Fibroblast of villous mesenchyme (primary cell): ENCODE measurements at regions not wholly inside any gene's neighbourhood (a gene's known extent, or its start where the extent isn't known, plus 50 kb on each side); places are given as distances from the start of the nearest gene placed in this dataset.

ENCODE experiments used
- DNase-seq: peaks from one replicate; pipeline ENCODE4 v3.0.0-alpha.2; 2010; ENCODE audit warnings: low read depth
- H3K4me3 ChIP-seq: 2 replicates; pipeline ENCODE4 v1.5.1; 2011; ENCODE audit warnings: low read depth, mild to moderate bottlenecking, low read length
- TF ChIP-seq, protein P1 (sequence below): IDR thresholded peaks from 2 replicates; pipeline ENCODE4 v1.5.1; 2012; ENCODE audit warnings: low read depth, mild to moderate bottlenecking, low read length; ENCODE audit not compliant: insufficient read depth

DNA sequence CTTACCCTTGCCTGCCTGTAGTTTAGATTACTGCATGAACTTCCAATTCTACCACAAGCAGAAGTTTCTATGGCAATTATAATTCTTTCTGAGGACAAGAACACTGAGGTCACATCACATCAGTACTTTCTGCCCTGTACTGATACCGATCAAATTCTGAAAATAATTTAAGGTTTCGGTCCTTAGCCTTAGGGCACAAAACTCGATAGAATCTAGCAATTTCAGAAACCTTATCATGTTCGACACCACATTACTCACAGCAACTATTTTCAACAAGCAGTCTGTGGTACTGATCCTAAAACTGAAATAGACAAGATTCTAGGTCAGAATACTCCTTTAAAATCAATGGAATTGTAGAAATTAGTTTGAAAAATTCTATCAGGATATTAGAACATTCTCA, 187.0 kb upstream of the LRFN5 start:
- TF ChIP-seq, protein P1, sequence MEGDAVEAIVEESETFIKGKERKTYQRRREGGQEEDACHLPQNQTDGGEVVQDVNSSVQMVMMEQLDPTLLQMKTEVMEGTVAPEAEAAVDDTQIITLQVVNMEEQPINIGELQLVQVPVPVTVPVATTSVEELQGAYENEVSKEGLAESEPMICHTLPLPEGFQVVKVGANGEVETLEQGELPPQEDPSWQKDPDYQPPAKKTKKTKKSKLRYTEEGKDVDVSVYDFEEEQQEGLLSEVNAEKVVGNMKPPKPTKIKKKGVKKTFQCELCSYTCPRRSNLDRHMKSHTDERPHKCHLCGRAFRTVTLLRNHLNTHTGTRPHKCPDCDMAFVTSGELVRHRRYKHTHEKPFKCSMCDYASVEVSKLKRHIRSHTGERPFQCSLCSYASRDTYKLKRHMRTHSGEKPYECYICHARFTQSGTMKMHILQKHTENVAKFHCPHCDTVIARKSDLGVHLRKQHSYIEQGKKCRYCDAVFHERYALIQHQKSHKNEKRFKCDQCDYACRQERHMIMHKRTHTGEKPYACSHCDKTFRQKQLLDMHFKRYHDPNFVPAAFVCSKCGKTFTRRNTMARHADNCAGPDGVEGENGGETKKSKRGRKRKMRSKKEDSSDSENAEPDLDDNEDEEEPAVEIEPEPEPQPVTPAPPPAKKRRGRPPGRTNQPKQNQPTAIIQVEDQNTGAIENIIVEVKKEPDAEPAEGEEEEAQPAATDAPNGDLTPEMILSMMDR = no peak
- DNase-seq = no peak
- no peak overlapping the region for H3K4me3 ChIP-seq

DNA sequence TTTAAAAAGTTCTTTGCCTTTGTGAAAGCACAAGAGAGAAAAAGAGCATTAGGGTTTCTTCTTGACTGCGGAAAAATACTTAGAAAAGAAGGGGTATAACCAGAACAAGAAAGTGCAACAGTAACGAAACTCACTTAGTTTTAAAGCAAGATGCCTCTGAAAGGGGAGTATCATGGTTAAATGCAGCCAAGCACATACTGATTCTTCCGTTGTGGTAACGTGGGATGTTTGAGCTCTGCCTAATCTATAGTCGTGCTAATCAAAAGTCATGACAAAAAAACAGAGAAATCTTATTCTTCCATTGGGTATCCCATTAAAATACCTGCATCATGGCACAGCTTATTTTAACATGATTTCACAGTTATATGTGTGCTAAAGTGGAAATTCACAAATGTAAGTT, 187.8 kb upstream of the LRFN5 start:
- DNase-seq = no peak
- H3K4me3 ChIP-seq = no peak overlapping the region
- TF ChIP-seq, protein P1 = no peak

DNA sequence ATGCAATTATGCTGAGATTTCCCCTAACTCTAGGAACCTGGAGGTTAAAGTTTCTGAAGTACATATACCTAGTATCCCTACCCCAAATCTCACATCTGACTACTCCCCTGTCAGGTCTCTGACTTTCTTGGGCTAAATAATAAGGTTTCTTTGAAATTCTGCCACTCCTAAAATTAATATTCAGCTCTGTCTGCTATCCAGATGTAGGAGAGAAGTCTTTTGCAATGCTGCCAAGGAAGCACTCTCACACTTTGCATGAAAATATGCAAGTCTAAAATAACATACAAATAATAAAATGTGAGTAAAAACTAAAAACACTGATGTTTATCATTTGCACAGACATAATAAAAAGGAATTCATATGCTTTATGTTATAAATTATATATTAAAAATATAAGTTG, 196.9 kb upstream of the LRFN5 start:
- DNase-seq = no peak
- TF ChIP-seq, protein P1 = no peak
- no peak overlapping the region for H3K4me3 ChIP-seq

DNA sequence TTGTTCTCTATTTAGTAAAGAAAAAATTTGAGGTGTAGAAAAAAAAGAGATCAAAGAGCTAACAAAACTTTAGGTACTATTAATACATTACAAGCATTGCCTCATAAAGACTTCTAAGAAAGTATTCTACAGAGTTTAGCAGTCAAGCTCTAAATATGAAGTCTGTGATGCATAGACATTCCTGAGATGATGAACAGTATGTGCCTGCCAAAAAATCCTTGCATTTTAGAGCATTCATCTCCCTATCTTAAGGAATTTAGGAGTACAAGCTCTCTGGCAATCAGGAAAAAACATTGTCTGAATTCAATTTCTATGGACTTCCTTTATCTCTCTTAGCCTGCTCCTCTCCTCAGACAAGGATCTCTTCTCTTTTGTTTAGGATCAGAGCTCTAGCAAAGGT, 202.6 kb upstream of the LRFN5 start:
- no peak for DNase-seq

DNA sequence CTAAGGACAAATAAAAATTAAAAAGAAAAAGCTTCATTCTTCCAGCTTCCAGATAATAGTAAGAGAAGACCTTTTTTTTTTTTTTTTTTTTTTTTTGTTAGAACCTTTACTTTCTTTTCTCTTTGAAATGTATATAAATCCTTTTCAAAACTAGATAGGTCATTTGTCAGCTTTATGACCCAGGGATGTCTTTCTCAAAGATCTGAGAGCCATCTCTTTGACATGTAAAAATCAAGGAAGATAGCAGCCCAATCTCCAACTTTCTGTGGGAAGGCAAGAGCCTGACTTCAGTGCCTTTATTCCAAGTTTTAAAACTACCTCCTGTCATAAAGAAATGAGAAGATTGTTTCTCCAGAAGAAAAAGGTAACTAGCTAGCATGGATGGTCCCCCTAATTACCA, 203.3 kb upstream of the LRFN5 start:
- H3K4me3 ChIP-seq = no peak overlapping the region
- no peak for DNase-seq
- TF ChIP-seq, protein P1 = no peak

More for the DNA sequence above, 202.6 kb upstream of the LRFN5 start:
- no peak overlapping the region for H3K4me3 ChIP-seq
- TF ChIP-seq, protein P1 = no peak

DNA sequence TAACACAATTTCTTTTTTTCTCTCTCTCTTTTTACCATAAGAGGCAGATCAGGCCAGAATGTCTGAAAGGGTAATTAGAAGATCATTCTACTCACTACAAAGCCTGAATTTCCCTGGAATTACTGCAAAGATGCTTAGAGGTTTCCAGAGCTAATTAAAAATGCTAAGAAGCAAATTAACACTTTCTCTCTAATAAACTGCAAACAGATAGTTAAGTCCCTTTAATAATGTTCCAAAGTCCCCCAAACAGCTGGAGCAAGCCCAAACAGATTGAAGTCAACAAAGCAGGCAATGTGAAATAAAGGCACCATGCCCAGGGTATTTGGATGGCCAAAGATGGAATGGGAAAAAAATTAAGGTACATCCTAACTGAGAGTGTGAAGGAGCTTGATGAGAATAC, 208.8 kb upstream of the LRFN5 start:
- DNase-seq = no peak
- H3K4me3 ChIP-seq = no peak overlapping the region
- TF ChIP-seq, protein P1 = no peak

DNA sequence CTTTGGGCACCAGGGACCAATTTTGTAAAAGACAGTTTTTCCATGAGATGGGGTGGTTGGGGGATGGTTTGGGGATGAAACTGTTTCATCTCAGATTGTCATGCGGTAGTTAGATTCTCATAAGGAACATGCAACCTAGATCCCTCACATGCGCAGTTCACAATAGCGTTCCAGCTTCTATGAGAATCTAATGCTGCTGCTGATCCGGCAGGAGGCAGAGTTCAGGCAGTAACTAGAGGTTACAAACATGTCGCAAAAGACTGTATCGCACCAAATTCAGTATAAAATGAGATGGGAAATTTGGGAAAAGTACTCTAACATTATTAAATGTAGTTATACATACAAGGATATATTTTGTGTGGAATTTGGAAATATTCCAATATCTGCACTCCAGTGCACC, 213.2 kb upstream of the LRFN5 start:
- TF ChIP-seq, protein P1 = no peak
- no peak for DNase-seq
- H3K4me3 ChIP-seq = no peak overlapping the region
